GM23338 (cell line): ENCODE measurements at regions not wholly inside any gene's neighbourhood (a gene's known extent, or its start where the extent isn't known, plus 50 kb on each side); places are given as distances from the start of the nearest gene placed in this dataset.

Source experiments
- ATAC-seq: fragments of 200-7000 bp; cut with Tn5 transposase; 3 replicates; pipeline ENCODE4 v1.9.1; 2020
- DNase-seq: peaks from one replicate; pipeline ENCODE4 v3.0.0-alpha.2; 2015; ENCODE audit warnings: low spot score
- H2AFZ ChIP-seq: fragments of 200-600 bp; sonication (generic); 2 replicates; pipeline ENCODE4 v1.8.0; 2016; ENCODE audit warnings: antibody characterized with exemption, mild to moderate bottlenecking, moderate library complexity
- H3F3A ChIP-seq: fragments of 200-600 bp; sonication (generic); replicated peaks from 2 replicates; pipeline ENCODE4 v1.8.0; 2017; ENCODE audit warnings: antibody characterized with exemption, mixed run types, low read depth
- H3K27ac ChIP-seq: fragments of 200-600 bp; sonication (generic); 2 replicates; pipeline ENCODE4 v1.6.1; 2016; ENCODE audit warnings: low read depth
- H3K27me3 ChIP-seq: fragments of 200-600 bp; sonication (generic); 2 replicates; pipeline ENCODE4 v1.8.0; 2016; ENCODE audit warnings: mild to moderate bottlenecking, mixed run types, moderate library complexity; ENCODE audit not compliant: insufficient read depth
- H3K36me3 ChIP-seq: fragments of 200-600 bp; sonication (generic); 2 replicates; pipeline ENCODE4 v1.8.0; 2016; ENCODE audit warnings: mild to moderate bottlenecking; ENCODE audit not compliant: insufficient read depth
- H3K4me1 ChIP-seq: fragments of 200-600 bp; sonication (generic); 2 replicates; pipeline ENCODE4 v1.8.0; 2016; ENCODE audit warnings: mild to moderate bottlenecking, moderate library complexity; ENCODE audit not compliant: insufficient read depth
- H3K4me2 ChIP-seq: fragments of 200-600 bp; sonication (generic); 2 replicates; pipeline ENCODE4 v1.7.1; 2017; ENCODE audit warnings: mixed run types
- H3K4me3 ChIP-seq: fragments of 200-600 bp; sonication (generic); 2 replicates; pipeline ENCODE4 v1.6.1; 2016; ENCODE audit warnings: mixed run types
- H3K79me2 ChIP-seq: fragments of 200-600 bp; sonication (generic); replicated peaks from 2 replicates; pipeline ENCODE4 v1.8.0; 2017; ENCODE audit warnings: mild to moderate bottlenecking; ENCODE audit not compliant: insufficient read depth
- H3K9me2 ChIP-seq: fragments of 200-600 bp; sonication (generic); 2 replicates; pipeline ENCODE4 v1.8.0; 2017; ENCODE audit not compliant: insufficient read depth
- H4K20me1 ChIP-seq: fragments of 200-600 bp; sonication (generic); replicated peaks from 2 replicates; pipeline ENCODE4 v1.8.0; 2017; ENCODE audit warnings: mild to moderate bottlenecking; ENCODE audit not compliant: insufficient read depth
- H3K27ac Mint-ChIP-seq: 2 replicates; pipeline ENCODE4 v1.8.0; 2020; ENCODE audit warnings: inconsistent platforms, mild to moderate bottlenecking, moderate library complexity, mixed read lengths
- H3K27me3 Mint-ChIP-seq: 3 replicates; pipeline ENCODE4 v1.8.0; 2022; ENCODE audit warnings: low read depth, mild to moderate bottlenecking, moderate library complexity, mixed read lengths, inconsistent platforms; ENCODE audit not compliant: insufficient read depth, poor library complexity
- H3K36me3 Mint-ChIP-seq: 3 replicates; pipeline ENCODE4 v1.8.0; 2021; ENCODE audit warnings: low read depth, mild to moderate bottlenecking, inconsistent platforms, moderate library complexity, mixed read lengths
- H3K4me1 Mint-ChIP-seq: 3 replicates; pipeline ENCODE4 v1.8.0; 2020; ENCODE audit warnings: mild to moderate bottlenecking, inconsistent platforms, mixed read lengths
- H3K4me3 Mint-ChIP-seq: 3 replicates; pipeline ENCODE4 v1.8.0; 2021; ENCODE audit warnings: moderate library complexity, mild to moderate bottlenecking, inconsistent platforms, mixed read lengths
- H3K9me3 Mint-ChIP-seq: 3 replicates; pipeline ENCODE4 v1.8.0; 2020; ENCODE audit warnings: moderate library complexity, mild to moderate bottlenecking, inconsistent platforms, mixed read lengths
- EZH2 ChIP-seq: fragments of 200-600 bp; sonication (generic); IDR thresholded peaks from one replicate; pipeline ENCODE4 v1.8.0; 2017; ENCODE audit warnings: antibody characterized with exemption, mild to moderate bottlenecking, low read depth; ENCODE audit not compliant: unreplicated experiment
- EZH2phosphoT487 ChIP-seq: fragments of 200-600 bp; sonication (generic); IDR thresholded peaks from one replicate; pipeline ENCODE4 v1.8.1; 2018; ENCODE audit warnings: antibody characterized with exemption; ENCODE audit not compliant: unreplicated experiment
- JUNB ChIP-seq: IDR thresholded peaks from one replicate; pipeline ENCODE4 v1.6.1; 2016; ENCODE audit warnings: antibody characterized with exemption; ENCODE audit not compliant: unreplicated experiment
- POLR2AphosphoS5 ChIP-seq: IDR thresholded peaks from 2 replicates; pipeline ENCODE4 v1.6.1; 2016; ENCODE audit warnings: antibody characterized with exemption, low read depth
- ZNF114 ChIP-seq: fragments of 250-450 bp; sonication (Bioruptor Pico); IDR thresholded peaks from 2 replicates; pipeline ENCODE4 v1.5.0; 2020; ENCODE audit warnings: mild to moderate bottlenecking, moderate library complexity
- ZNF331 ChIP-seq: fragments of 250-450 bp; sonication (Bioruptor Pico); IDR thresholded peaks from 2 replicates; pipeline ENCODE4 v1.5.0; 2020; ENCODE audit warnings: low read depth, mild to moderate bottlenecking, moderate library complexity
- TF ChIP-seq, protein P1 (sequence below): IDR thresholded peaks from 2 replicates; pipeline ENCODE4 v1.6.1; 2016; ENCODE audit warnings: antibody characterized with exemption
- TF ChIP-seq, protein P2 (sequence below): fragments of 250-450 bp; sonication (Bioruptor Pico); IDR thresholded peaks from 2 replicates; pipeline ENCODE4 v1.5.0; 2020; ENCODE audit warnings: mild to moderate bottlenecking, moderate library complexity

DNA sequence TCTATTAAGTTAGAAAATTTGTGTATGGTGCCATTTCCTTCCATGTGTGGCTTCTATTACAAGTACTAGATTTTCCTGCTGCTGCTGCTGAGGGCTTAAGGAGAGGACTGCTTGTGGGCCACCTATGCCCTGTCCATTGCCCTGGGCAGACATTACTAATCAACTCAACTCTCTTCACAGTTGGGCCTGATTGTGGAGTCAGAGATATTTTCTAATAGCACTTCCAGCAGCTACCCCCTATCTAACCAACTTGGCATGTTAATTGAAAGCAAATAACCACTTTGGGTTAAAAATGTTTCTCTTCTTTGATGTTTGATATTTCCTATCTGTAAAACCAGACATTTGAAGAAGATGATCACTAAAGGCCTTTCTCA, 242.0 kb downstream of the EDEM1 start:
- no peaks in the 10 kb centered on the region for H3K27me3 Mint-ChIP-seq
- no peak overlapping the region for H3K4me2 ChIP-seq
- TF ChIP-seq POLR2AphosphoS5 = no peak
- H3F3A ChIP-seq = no peaks in the 10 kb centered on the region
- H3K36me3 Mint-ChIP-seq = peaks cover 4% of the 10 kb centered on the region; the same call in 2 of the 3 replicates
- H3K27me3 ChIP-seq = no peaks in the 10 kb centered on the region
- H2AFZ ChIP-seq = no peak overlapping the region
- H3K9me2 ChIP-seq = no peaks in the 10 kb centered on the region
- no peaks in the 10 kb centered on the region; the same call in 1 of the 2 replicates for H3K36me3 ChIP-seq
- H3K27ac Mint-ChIP-seq = no peak overlapping the region
- no peaks in the 10 kb centered on the region for H3K4me1 ChIP-seq
- no peaks in the 10 kb centered on the region for H4K20me1 ChIP-seq
- ATAC-seq = no peak
- H3K4me3 Mint-ChIP-seq = no peak overlapping the region
- no peak overlapping the region for H3K4me3 ChIP-seq
- DNase-seq = no peak
- H3K9me3 Mint-ChIP-seq = peaks cover 84% of the 10 kb centered on the region
- no peaks in the 10 kb centered on the region for H3K79me2 ChIP-seq
- no peak overlapping the region for H3K27ac ChIP-seq
- H3K4me1 Mint-ChIP-seq = no peaks in the 10 kb centered on the region; the same call in 2 of the 3 replicates

GRCh38 chr3:5430701-5431100, 243.2 kb downstream of the EDEM1 start:
- Histone ChIP-seq H3K9me2 (no peaks in the 10 kb centered on the region), H3K4me2 (no peak overlapping the region), H4K20me1 (no peaks in the 10 kb centered on the region), H3K4me3 (no peak overlapping the region), H2AFZ (no peak overlapping the region), H3K79me2 (no peaks in the 10 kb centered on the region), H3K36me3 (no peaks in the 10 kb centered on the region; the same call in 1 of the 2 replicates), H3K27me3 (no peaks in the 10 kb centered on the region), H3K27ac (no peak overlapping the region), H3K4me1 (no peaks in the 10 kb centered on the region), H3F3A (no peaks in the 10 kb centered on the region)
- Mint-ChIP-seq H3K27ac (no peak overlapping the region), H3K36me3 (peaks cover 4% of the 10 kb centered on the region; the same call in 1 of the 3 replicates), H3K9me3 (peaks cover 83% of the 10 kb centered on the region), H3K27me3 (no peaks in the 10 kb centered on the region), H3K4me1 (no peaks in the 10 kb centered on the region; the same call in 2 of the 3 replicates), H3K4me3 (no peak overlapping the region)
- no peak for DNase-seq
- ATAC-seq = no peak
- TF ChIP-seq EZH2 (no peak), JUNB (no peak), EZH2phosphoT487 (no peak), ZNF114 (no peak), ZNF331 (CRISPR knock-in tag) (no peak)
- TF ChIP-seq, protein P1, sequence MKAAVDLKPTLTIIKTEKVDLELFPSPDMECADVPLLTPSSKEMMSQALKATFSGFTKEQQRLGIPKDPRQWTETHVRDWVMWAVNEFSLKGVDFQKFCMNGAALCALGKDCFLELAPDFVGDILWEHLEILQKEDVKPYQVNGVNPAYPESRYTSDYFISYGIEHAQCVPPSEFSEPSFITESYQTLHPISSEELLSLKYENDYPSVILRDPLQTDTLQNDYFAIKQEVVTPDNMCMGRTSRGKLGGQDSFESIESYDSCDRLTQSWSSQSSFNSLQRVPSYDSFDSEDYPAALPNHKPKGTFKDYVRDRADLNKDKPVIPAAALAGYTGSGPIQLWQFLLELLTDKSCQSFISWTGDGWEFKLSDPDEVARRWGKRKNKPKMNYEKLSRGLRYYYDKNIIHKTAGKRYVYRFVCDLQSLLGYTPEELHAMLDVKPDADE = no peak
- TF ChIP-seq, protein P2, sequence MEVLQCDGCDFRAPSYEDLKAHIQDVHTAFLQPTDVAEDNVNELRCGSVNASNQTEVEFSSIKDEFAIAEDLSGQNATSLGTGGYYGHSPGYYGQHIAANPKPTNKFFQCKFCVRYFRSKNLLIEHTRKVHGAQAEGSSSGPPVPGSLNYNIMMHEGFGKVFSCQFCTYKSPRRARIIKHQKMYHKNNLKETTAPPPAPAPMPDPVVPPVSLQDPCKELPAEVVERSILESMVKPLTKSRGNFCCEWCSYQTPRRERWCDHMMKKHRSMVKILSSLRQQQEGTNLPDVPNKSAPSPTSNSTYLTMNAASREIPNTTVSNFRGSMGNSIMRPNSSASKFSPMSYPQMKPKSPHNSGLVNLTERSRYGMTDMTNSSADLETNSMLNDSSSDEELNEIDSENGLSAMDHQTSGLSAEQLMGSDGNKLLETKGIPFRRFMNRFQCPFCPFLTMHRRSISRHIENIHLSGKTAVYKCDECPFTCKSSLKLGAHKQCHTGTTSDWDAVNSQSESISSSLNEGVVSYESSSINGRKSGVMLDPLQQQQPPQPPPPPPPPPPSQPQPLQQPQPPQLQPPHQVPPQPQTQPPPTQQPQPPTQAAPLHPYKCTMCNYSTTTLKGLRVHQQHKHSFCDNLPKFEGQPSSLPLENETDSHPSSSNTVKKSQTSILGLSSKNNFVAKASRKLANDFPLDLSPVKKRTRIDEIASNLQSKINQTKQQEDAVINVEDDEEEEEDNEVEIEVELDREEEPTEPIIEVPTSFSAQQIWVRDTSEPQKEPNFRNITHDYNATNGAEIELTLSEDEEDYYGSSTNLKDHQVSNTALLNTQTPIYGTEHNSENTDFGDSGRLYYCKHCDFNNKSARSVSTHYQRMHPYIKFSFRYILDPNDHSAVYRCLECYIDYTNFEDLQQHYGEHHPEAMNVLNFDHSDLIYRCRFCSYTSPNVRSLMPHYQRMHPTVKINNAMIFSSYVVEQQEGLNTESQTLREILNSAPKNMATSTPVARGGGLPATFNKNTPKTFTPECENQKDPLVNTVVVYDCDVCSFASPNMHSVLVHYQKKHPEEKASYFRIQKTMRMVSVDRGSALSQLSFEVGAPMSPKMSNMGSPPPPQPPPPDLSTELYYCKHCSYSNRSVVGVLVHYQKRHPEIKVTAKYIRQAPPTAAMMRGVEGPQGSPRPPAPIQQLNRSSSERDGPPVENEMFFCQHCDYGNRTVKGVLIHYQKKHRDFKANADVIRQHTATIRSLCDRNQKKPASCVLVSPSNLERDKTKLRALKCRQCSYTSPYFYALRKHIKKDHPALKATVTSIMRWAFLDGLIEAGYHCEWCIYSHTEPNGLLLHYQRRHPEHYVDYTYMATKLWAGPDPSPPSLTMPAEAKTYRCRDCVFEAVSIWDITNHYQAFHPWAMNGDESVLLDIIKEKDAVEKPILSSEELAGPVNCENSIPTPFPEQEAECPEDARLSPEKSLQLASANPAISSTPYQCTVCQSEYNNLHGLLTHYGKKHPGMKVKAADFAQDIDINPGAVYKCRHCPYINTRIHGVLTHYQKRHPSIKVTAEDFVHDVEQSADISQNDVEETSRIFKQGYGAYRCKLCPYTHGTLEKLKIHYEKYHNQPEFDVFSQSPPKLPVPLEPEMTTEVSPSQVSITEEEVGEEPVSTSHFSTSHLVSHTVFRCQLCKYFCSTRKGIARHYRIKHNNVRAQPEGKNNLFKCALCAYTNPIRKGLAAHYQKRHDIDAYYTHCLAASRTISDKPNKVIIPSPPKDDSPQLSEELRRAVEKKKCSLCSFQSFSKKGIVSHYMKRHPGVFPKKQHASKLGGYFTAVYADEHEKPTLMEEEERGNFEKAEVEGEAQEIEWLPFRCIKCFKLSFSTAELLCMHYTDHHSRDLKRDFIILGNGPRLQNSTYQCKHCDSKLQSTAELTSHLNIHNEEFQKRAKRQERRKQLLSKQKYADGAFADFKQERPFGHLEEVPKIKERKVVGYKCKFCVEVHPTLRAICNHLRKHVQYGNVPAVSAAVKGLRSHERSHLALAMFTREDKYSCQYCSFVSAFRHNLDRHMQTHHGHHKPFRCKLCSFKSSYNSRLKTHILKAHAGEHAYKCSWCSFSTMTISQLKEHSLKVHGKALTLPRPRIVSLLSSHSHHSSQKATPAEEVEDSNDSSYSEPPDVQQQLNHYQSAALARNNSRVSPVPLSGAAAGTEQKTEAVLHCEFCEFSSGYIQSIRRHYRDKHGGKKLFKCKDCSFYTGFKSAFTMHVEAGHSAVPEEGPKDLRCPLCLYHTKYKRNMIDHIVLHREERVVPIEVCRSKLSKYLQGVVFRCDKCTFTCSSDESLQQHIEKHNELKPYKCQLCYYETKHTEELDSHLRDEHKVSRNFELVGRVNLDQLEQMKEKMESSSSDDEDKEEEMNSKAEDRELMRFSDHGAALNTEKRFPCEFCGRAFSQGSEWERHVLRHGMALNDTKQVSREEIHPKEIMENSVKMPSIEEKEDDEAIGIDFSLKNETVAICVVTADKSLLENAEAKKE (CRISPR knock-in tag) = no peak
